DND-41 (cell line): ENCODE measurements at regions not wholly inside any gene's neighbourhood (a gene's known extent, or its start where the extent isn't known, plus 50 kb on each side); places are given as distances from the start of the nearest gene placed in this dataset.

ENCODE experiments used
- EZH2 ChIP-seq: IDR thresholded peaks from 3 replicates; pipeline ENCODE4 v1.6.1; 2012; ENCODE audit warnings: borderline replicate concordance, low read depth, mild to moderate bottlenecking, moderate library complexity, low read length, inconsistent platforms; ENCODE audit not compliant: severe bottlenecking
- TF ChIP-seq, protein P1 (sequence below): IDR thresholded peaks from 2 replicates; pipeline ENCODE4 v1.5.1; 2012; ENCODE audit warnings: borderline replicate concordance, low read length, moderate library complexity, mild to moderate bottlenecking; ENCODE audit not compliant: poor library complexity, severe bottlenecking; ENCODE audit errors: extremely low read depth

GRCh38 chr20:60820918-60821317 is 431.1 kb upstream of the CDH4 start:
- TF ChIP-seq, protein P1, sequence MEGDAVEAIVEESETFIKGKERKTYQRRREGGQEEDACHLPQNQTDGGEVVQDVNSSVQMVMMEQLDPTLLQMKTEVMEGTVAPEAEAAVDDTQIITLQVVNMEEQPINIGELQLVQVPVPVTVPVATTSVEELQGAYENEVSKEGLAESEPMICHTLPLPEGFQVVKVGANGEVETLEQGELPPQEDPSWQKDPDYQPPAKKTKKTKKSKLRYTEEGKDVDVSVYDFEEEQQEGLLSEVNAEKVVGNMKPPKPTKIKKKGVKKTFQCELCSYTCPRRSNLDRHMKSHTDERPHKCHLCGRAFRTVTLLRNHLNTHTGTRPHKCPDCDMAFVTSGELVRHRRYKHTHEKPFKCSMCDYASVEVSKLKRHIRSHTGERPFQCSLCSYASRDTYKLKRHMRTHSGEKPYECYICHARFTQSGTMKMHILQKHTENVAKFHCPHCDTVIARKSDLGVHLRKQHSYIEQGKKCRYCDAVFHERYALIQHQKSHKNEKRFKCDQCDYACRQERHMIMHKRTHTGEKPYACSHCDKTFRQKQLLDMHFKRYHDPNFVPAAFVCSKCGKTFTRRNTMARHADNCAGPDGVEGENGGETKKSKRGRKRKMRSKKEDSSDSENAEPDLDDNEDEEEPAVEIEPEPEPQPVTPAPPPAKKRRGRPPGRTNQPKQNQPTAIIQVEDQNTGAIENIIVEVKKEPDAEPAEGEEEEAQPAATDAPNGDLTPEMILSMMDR = no peak
- no peak for TF ChIP-seq EZH2
